Endodermal cell (in vitro differentiated cells): ENCODE measurements at regions not wholly inside any gene's neighbourhood (a gene's known extent, or its start where the extent isn't known, plus 50 kb on each side); places are given as distances from the start of the nearest gene placed in this dataset.

Experiments
- DNase-seq: peaks from one replicate; pipeline ENCODE4 v3.0.0-alpha.2; 2017
- H3K27ac ChIP-seq: 2 replicates; pipeline ENCODE4 v1.5.1; 2013; ENCODE audit warnings: mild to moderate bottlenecking, low read depth, low read length, moderate library complexity
- H3K27me3 ChIP-seq: 2 replicates; pipeline ENCODE4 v1.6.1; 2013; ENCODE audit warnings: mild to moderate bottlenecking, low read length, moderate library complexity; ENCODE audit not compliant: insufficient read depth, control insufficient read depth, poor library complexity, severe bottlenecking
- H3K36me3 ChIP-seq: 2 replicates; pipeline ENCODE4 v1.7.0; 2013; ENCODE audit warnings: mild to moderate bottlenecking, low read length, moderate library complexity; ENCODE audit not compliant: control insufficient read depth, insufficient read depth
- H3K4me1 ChIP-seq: one replicate; pipeline ENCODE4 v1.7.0; 2013; ENCODE audit warnings: low read length; ENCODE audit not compliant: control insufficient read depth, insufficient read depth
- H3K4me3 ChIP-seq: 2 replicates; pipeline ENCODE4 v1.5.1; 2013; ENCODE audit warnings: mild to moderate bottlenecking, low read length, moderate library complexity
- H3K9ac ChIP-seq: 2 replicates; pipeline ENCODE4 v1.6.1; 2013; ENCODE audit warnings: mild to moderate bottlenecking, low read length, moderate library complexity; ENCODE audit not compliant: poor library complexity, severe bottlenecking; ENCODE audit errors: extremely low read depth
- H3K9me3 ChIP-seq: 2 replicates; pipeline ENCODE4 v1.6.1; 2013; ENCODE audit warnings: mild to moderate bottlenecking, low read length, moderate library complexity; ENCODE audit not compliant: control insufficient read depth
- H3K27ac Mint-ChIP-seq: 2 replicates; pipeline ENCODE4 v1.8.0; 2020; ENCODE audit warnings: mixed read lengths
- H3K27me3 Mint-ChIP-seq: 2 replicates; pipeline ENCODE4 v1.8.0; 2021; ENCODE audit warnings: mild to moderate bottlenecking, mixed read lengths; ENCODE audit not compliant: insufficient read depth
- H3K36me3 Mint-ChIP-seq: 2 replicates; pipeline ENCODE4 v1.8.0; 2020; ENCODE audit warnings: low read depth, mixed read lengths
- H3K4me1 Mint-ChIP-seq: 2 replicates; pipeline ENCODE4 v1.8.0; 2020; ENCODE audit warnings: mixed read lengths
- H3K4me3 Mint-ChIP-seq: 2 replicates; pipeline ENCODE4 v1.8.0; 2020; ENCODE audit warnings: mild to moderate bottlenecking, moderate library complexity, mixed read lengths
- H3K9me3 Mint-ChIP-seq: 2 replicates; pipeline ENCODE4 v1.8.0; 2020; ENCODE audit warnings: mild to moderate bottlenecking, mixed read lengths
- whole genome bisulfite sequencing, 2 experiments: methylation state at CpG; one replicate each; pipeline versions ENCODE4 v1.1.5 to v1.1.7; 2013; ENCODE audit warnings: missing lambda C conversion rate in 2 of 2, mixed read lengths in 1 of 2; ENCODE audit not compliant: insufficient coverage in 1 of 2, insufficient read length in 1 of 2; 5-methylcytosine and 5-hydroxymethylcytosine counted together
- TF ChIP-seq, protein P1 (sequence below): fragments of 200-600 bp; sonication (generic); conservative IDR thresholded peaks from 2 replicates; pipeline ENCODE4 v1.5.0; 2021; ENCODE audit warnings: antibody characterized with exemption, mild to moderate bottlenecking

DNA sequence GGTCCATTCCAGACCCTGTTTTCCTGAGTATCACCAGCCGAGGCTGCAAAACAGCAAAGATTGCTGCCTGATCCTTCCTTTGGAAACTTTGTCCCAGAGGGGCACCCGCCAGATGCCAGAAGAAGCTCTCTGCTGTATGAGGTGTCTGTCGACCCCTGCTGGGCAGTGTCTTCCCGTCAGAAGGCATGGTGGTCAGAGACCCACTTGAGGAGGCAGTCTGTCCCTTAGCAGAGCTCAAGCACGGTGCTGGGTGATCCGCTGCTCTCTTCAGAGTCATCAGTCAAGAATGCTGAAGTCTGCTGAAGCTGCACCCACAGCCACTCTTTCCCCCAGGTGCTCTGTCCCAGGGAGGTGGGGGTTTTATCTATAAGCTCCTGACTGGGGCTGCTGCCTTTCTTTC lies 1121.2 kb downstream of the NSUN3 start:
- Mint-ChIP-seq H3K27me3 (no peaks in the 10 kb centered on the region), H3K9me3 (no peaks in the 10 kb centered on the region), H3K4me3 (no peak overlapping the region), H3K36me3 (no peaks in the 10 kb centered on the region), H3K27ac (no peak overlapping the region), H3K4me1 (peaks cover 3% of the 10 kb centered on the region)
- DNase-seq, result peak; percentile 56
- Histone ChIP-seq H3K36me3 (no peaks in the 10 kb centered on the region), H3K9me3 (no peaks in the 10 kb centered on the region), H3K4me3 (no peak overlapping the region), H3K27ac (no peak overlapping the region), H3K27me3 (no peaks in the 10 kb centered on the region), H3K4me1 (no peaks in the 10 kb centered on the region), H3K9ac (no peak overlapping the region)
- TF ChIP-seq, protein P1, sequence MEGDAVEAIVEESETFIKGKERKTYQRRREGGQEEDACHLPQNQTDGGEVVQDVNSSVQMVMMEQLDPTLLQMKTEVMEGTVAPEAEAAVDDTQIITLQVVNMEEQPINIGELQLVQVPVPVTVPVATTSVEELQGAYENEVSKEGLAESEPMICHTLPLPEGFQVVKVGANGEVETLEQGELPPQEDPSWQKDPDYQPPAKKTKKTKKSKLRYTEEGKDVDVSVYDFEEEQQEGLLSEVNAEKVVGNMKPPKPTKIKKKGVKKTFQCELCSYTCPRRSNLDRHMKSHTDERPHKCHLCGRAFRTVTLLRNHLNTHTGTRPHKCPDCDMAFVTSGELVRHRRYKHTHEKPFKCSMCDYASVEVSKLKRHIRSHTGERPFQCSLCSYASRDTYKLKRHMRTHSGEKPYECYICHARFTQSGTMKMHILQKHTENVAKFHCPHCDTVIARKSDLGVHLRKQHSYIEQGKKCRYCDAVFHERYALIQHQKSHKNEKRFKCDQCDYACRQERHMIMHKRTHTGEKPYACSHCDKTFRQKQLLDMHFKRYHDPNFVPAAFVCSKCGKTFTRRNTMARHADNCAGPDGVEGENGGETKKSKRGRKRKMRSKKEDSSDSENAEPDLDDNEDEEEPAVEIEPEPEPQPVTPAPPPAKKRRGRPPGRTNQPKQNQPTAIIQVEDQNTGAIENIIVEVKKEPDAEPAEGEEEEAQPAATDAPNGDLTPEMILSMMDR, result no peak
- 83 to 86% methylated on average over 4 to 6 of the region's 6 CpGs for WGBS, 2 experiments

DNA sequence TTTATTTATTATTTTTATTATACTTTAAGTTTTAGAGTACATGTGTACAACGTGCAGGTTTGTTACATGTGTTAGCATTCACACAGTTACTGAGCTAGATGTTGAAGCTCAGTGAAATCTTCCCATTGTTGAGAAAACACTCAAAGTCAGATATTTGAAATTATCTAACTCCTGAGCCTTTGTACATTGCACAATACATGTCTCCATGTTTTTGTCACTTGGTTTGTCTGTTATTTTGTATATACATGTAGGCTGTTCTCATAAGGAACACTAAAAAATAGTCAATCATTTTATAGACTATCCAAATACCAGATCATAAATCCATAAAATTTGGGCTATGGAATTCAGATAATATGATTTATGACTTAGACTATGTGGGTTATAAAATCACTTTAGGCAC lies 1126.5 kb downstream of the NSUN3 start:
- TF ChIP-seq, protein P1, result no peak
- Histone ChIP-seq H3K9ac (no peak overlapping the region), H3K4me1 (no peaks in the 10 kb centered on the region), H3K27me3 (no peaks in the 10 kb centered on the region), H3K27ac (no peak overlapping the region), H3K9me3 (no peaks in the 10 kb centered on the region), H3K36me3 (no peaks in the 10 kb centered on the region), H3K4me3 (no peak overlapping the region)
- Mint-ChIP-seq H3K9me3 (no peaks in the 10 kb centered on the region), H3K4me3 (no peak overlapping the region), H3K27ac (no peak overlapping the region), H3K36me3 (no peaks in the 10 kb centered on the region), H3K4me1 (peaks cover 2% of the 10 kb centered on the region), H3K27me3 (no peaks in the 10 kb centered on the region)
- no peak for DNase-seq
- 100% methylated on average over 1 of the region's 1 CpG; no CpG with 5 or more reads in 1 of the 2 experiments for WGBS, 2 experiments

DNA sequence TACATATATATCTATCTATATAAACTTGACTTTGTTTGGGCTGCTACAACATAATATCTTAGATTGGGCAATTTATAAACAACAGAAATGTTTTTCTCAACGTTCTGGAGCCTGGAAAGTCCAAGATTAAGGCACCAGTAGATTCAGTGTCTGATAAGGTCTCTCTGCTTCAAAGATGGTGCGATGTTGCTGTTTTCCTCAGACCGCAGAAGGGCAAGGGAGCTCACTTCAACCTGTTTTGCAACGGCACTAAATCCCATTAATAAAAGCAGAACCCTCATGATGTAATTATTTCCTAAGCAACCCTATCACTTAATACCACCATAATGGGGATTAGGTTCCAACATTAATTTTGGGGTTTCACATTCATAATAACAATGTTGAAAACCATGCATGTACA lies 1134.8 kb downstream of the NSUN3 start:
- no peak overlapping the region for H3K4me3 ChIP-seq
- no peaks in the 10 kb centered on the region for H3K9me3 ChIP-seq
- no peaks in the 10 kb centered on the region for H3K36me3 Mint-ChIP-seq
- no peaks in the 10 kb centered on the region for H3K36me3 ChIP-seq
- H3K9ac ChIP-seq, result no peak overlapping the region
- H3K4me3 Mint-ChIP-seq, result no peak overlapping the region
- DNase-seq, result no peak
- no peaks in the 10 kb centered on the region for H3K9me3 Mint-ChIP-seq
- no peaks in the 10 kb centered on the region for H3K27me3 Mint-ChIP-seq
- no peak overlapping the region for H3K27ac ChIP-seq
- H3K27me3 ChIP-seq, result no peaks in the 10 kb centered on the region
- H3K4me1 ChIP-seq, result no peaks in the 10 kb centered on the region
- H3K4me1 Mint-ChIP-seq, result no peaks in the 10 kb centered on the region
- WGBS, 2 experiments, result 94 to 100% methylated on average over 3 to 4 of the region's 4 CpGs
- no peak overlapping the region for H3K27ac Mint-ChIP-seq
- TF ChIP-seq, protein P1, result no peak
